NCI-H748 (cell line): ENCODE measurements at regions not wholly inside any gene's neighbourhood (a gene's known extent, or its start where the extent isn't known, plus 50 kb on each side); places are given as distances from the start of the nearest gene placed in this dataset.

ENCODE experiments used
- DNase-seq: peaks from one replicate; lab custom pipeline; 2025; ENCODE audit not compliant: unreplicated experiment; lab: John Stamatoyannopoulos, UW

DNA sequence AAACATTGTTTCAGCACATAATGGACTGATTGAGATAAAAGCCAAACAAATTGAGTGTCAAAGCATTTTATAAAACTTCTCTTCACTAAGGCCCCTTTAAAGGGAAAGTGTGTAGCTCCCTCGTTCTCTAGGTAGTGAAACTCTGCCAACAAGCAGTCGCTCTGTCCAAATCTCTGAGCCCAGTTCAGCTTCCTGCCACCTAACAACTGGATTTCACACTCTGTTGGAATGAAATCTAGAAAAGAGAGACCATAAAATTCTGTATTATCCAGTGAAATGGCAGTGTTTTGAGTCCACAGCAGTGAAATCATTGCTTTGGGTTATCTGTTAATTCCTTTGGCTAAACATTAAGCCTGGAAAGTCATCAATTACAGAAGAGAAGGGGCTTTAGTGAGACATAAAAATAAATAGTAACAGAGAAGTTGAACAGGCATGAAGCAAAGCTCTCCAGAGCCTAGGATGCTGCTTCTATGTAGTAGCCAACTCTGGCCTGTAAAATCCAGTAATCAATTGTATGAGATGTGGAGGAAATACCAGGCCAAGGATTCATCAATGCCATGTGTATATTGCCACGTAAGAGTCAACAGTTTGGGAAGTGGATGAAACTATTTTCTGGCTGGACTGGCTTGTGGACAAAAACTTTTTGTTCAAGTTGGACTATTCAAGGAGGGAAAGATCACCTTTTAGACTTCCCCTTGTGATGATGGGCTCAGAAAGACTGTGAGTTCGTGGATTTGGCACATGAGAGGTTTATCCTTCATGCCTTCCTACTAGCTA lies 122.5 kb downstream of the WIF1 start:
- no peak for DNase-seq

DNA sequence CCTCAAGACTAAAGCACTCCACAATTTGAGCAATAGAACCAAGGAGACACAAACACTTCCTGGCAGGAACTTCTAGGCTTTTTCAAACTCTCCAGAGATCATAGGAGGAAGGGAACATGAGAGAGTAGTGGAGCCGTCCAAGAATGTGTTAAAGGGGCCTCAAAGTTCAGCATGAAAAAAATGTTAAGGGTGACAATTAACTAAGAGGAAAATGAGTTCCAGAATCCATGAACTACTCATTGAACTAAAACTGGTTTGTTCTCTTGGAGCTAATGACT lies 122.0 kb downstream of the WIF1 start:
- DNase-seq = no peak
